Activated CD8-positive, alpha-beta T cell treated with anti-CD3 and anti-CD28 coated beads for 36 hours (primary cell): ENCODE measurements at regions not wholly inside any gene's neighbourhood (a gene's known extent, or its start where the extent isn't known, plus 50 kb on each side); places are given as distances from the start of the nearest gene placed in this dataset.
"Not testable (repeated sequence)": the region's sequence is repeated elsewhere in the genome, so short reads cannot be mapped to it uniquely, and the experiment has no call there.

Experiments used
- ATAC-seq: fragments of 200-7000 bp; cut with Tn5 transposase; one replicate; pipeline ENCODE4 v1.10.0; 2021; ENCODE audit warnings: mild to moderate bottlenecking, moderate library complexity
- CTCF ChIA-PET: fragments of 350-600 bp; sonication (Branson Sonifier 250); formaldehyde crosslinking; loops from one replicate; lab custom pipeline; 2021; ENCODE audit warnings: antibody characterized with exemption; lab: Charles Lee
- POLR2A ChIA-PET: fragments of 350-600 bp; sonication (Branson Sonifier 250); formaldehyde crosslinking; loops from one replicate; lab custom pipeline; 2021; ENCODE audit warnings: antibody characterized with exemption; lab: Charles Lee
- DNase-seq: peaks from one replicate; pipeline ENCODE4 v3.0.0-alpha.2; 2020
- H3K27ac Mint-ChIP-seq: one replicate; pipeline ENCODE4 v1.8.0; 2021; ENCODE audit warnings: mild to moderate bottlenecking, mixed read lengths
- H3K27me3 Mint-ChIP-seq: one replicate; pipeline ENCODE4 v1.8.0; 2021; ENCODE audit warnings: mixed read lengths
- H3K36me3 Mint-ChIP-seq: one replicate; pipeline ENCODE4 v1.8.0; 2021; ENCODE audit warnings: low read depth, mixed read lengths
- H3K4me1 Mint-ChIP-seq: one replicate; pipeline ENCODE4 v1.8.0; 2021; ENCODE audit warnings: low read depth, mixed read lengths
- H3K4me3 Mint-ChIP-seq: one replicate; pipeline ENCODE4 v1.8.0; 2021; ENCODE audit warnings: mild to moderate bottlenecking, moderate library complexity, mixed read lengths
- H3K9me3 Mint-ChIP-seq: one replicate; pipeline ENCODE4 v1.8.0; 2021; ENCODE audit warnings: mixed read lengths
- CTCF ChIP-seq: fragments of 200-600 bp; IDR thresholded peaks from one replicate; pipeline ENCODE4 v1.8.0; 2022; ENCODE audit warnings: antibody characterized with exemption, mild to moderate bottlenecking
- intact Hi-C: fragments of 100-400 bp; cut with micrococcal nuclease; formaldehyde crosslinking; loops from one replicate; pipeline ENCODE4 v1.10.0; 2022

- POLR2A ChIA-PET, result no interaction called here
- peaks cover 22% of the 10 kb centered on the region for H3K27me3 Mint-ChIP-seq
- H3K36me3 Mint-ChIP-seq, result peaks cover 8% of the 10 kb centered on the region
- no peak overlapping the region for H3K27ac Mint-ChIP-seq
- ATAC-seq (no peak), DNase-seq (no peak)
- intact Hi-C loops, result no loop called here
- no peak for TF ChIP-seq CTCF
- CTCF ChIA-PET, result interaction anchor here (1.4 kb wide), 1 partner anchor 79 kb away, joined by 3 read pairs; no protein-coding TSS in a partner anchor
- H3K4me1 Mint-ChIP-seq, result peaks cover 34% of the 10 kb centered on the region
- H3K9me3 Mint-ChIP-seq, result no peaks in the 10 kb centered on the region
- no peak overlapping the region for H3K4me3 Mint-ChIP-seq
These were observed 127.6 kb downstream of the MRPL14 start for GRCh38 chr6:43999628-44000027.

- H3K27me3 Mint-ChIP-seq, result peaks cover 16% of the 10 kb centered on the region
- H3K27ac Mint-ChIP-seq, H3K36me3 Mint-ChIP-seq, DNase-seq, ATAC-seq, intact Hi-C loops, CTCF ChIA-PET, H3K4me3 Mint-ChIP-seq, H3K9me3 Mint-ChIP-seq: not testable (repeated sequence)
- POLR2A ChIA-PET, result interaction anchor here (0.6 kb wide), 1 partner anchor 219 kb away, joined by 3 read pairs; no protein-coding TSS in a partner anchor
- peaks cover 37% of the 10 kb centered on the region for H3K4me1 Mint-ChIP-seq
These were observed 128.5 kb downstream of the MRPL14 start for GRCh38 chr6:43998592-43999243.

- Mint-ChIP-seq H3K27me3 (peaks cover 13% of the 10 kb centered on the region), H3K4me1 (peaks cover 31% of the 10 kb centered on the region)
- intact Hi-C loops, H3K27ac Mint-ChIP-seq, DNase-seq, ATAC-seq, H3K36me3 Mint-ChIP-seq, H3K4me3 Mint-ChIP-seq, H3K9me3 Mint-ChIP-seq, CTCF ChIA-PET: not testable (repeated sequence)
- POLR2A ChIA-PET, result interaction anchor here (0.6 kb wide), 1 partner anchor 219 kb away, joined by 3 read pairs; no protein-coding TSS in a partner anchor
These were observed 129.2 kb downstream of the MRPL14 start for GRCh38 chr6:43997990-43998585.

DNA sequence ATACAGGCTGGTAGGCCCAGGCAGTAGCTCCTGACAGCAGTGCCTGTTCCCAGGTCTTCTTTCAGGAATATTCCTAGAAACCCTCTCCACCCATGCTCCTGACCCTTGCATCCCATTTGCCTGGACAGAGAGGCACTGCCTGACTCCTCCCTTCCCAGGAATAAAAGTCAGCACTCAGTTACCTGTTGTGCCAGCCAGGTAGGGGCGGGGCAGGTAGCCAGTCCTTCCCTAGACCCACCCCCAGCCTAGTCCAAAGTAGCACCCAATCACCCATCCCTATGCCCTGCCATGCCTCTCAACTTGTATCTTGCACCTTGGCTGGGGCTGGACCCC is 129.9 kb downstream of the MRPL14 start:
- DNase-seq (no peak), ATAC-seq (no peak)
- TF ChIP-seq CTCF, result no peak
- ChIA-PET CTCF (interaction anchor here (1.1 kb wide), 1 partner anchor 77 kb away, joined by 3 read pairs; no protein-coding TSS in a partner anchor), POLR2A (no interaction called here)
- intact Hi-C loops, result no loop called here
- Mint-ChIP-seq H3K9me3 (no peaks in the 10 kb centered on the region), H3K4me1 (peaks cover 25% of the 10 kb centered on the region), H3K27ac (no peak overlapping the region), H3K27me3 (peaks cover 13% of the 10 kb centered on the region), H3K36me3 (peaks cover 8% of the 10 kb centered on the region), H3K4me3 (no peak overlapping the region)

DNA sequence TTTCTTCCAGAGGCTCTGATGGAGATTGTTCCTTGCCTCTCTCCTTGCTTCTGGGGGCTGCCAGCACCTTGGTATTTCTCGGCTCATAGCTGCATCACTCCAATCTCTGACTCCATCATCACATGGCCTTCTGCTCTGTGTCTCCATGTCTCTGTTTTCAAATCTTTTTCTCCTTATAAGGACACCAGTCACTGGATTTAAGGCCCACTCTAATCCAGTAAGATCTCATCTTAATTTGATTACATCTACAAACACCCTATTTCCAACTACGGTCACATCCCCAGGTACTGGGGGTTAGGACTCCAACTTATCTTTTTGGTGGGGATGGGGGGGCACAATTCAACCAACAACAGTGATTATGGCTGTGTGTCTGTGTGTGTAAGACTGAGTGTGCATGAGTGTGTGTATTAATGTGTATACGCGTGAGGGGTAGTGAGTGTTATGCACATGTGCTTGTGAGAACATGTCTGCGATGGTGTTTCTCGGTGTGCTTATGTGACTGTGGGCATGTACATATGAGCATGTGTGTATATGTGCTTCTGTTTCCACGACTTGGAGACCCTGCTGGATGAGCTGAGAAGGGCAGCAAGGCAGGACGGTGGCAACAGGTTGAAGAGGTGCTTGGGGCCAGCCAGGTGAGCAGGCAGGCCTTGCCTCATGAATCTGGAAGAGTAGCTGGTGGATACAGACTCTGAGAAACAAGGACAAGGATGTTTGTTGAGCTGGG is 130.5 kb downstream of the MRPL14 start:
- CTCF ChIA-PET, result interaction anchor here (1.1 kb wide), 1 partner anchor 78 kb away, joined by 3 read pairs; no protein-coding TSS in a partner anchor
- intact Hi-C loops, result no loop called here

More for the DNA sequence above, 130.5 kb downstream of the MRPL14 start:
- Mint-ChIP-seq H3K36me3 (peaks cover 6% of the 10 kb centered on the region), H3K9me3 (no peaks in the 10 kb centered on the region), H3K4me3 (no peak overlapping the region), H3K27ac (no peak overlapping the region), H3K4me1 (peaks cover 25% of the 10 kb centered on the region), H3K27me3 (peaks cover 13% of the 10 kb centered on the region)
- DNase-seq (no peak), ATAC-seq (no peak)
- TF ChIP-seq CTCF, result no peak
- POLR2A ChIA-PET, result no interaction called here
